Spinal cord (tissue), 9 donors: ENCODE measurements at regions not wholly inside any gene's neighbourhood (a gene's known extent, or its start where the extent isn't known, plus 50 kb on each side); places are given as distances from the start of the nearest gene placed in this dataset.
A peak's percentile ranks its signal among the peaks of the same experiment; 100 is the strongest.

Experiments
- DNase-seq, 6 donors: peaks; one replicate each; pipeline versions ENCODE4 v3.0.0 to v3.0.0-alpha.2; 2013 to 2015; ENCODE audit warnings: low spot score in 6 of 6, low read depth in 4 of 6
- H3K27ac ChIP-seq: one replicate; pipeline ENCODE4 v1.5.1; 2013; ENCODE audit warnings: low read depth, low read length, control low read depth
- H3K27me3 ChIP-seq: one replicate; pipeline ENCODE4 v1.6.1; 2013; ENCODE audit warnings: low read length; ENCODE audit not compliant: control insufficient read depth, insufficient read depth
- H3K36me3 ChIP-seq: one replicate; pipeline ENCODE4 v1.6.1; 2013; ENCODE audit warnings: low read length; ENCODE audit not compliant: control insufficient read depth, insufficient read depth
- H3K4me1 ChIP-seq: one replicate; pipeline ENCODE4 v1.6.1; 2013; ENCODE audit warnings: low read length; ENCODE audit not compliant: control insufficient read depth, insufficient read depth
- H3K4me3 ChIP-seq: one replicate; pipeline ENCODE4 v1.5.1; 2013; ENCODE audit warnings: low read depth, low read length, control low read depth
- H3K9me3 ChIP-seq: one replicate; pipeline ENCODE4 v1.6.1; 2013; ENCODE audit warnings: low read length; ENCODE audit not compliant: control insufficient read depth, insufficient read depth
- WGBS: methylation state at CpG from one replicate; pipeline ENCODE4 v1.1.5; 2013; ENCODE audit warnings: missing lambda C conversion rate; ENCODE audit not compliant: insufficient coverage; 5-methylcytosine and 5-hydroxymethylcytosine counted together
- donor health status: healthy.

GRCh38 chr12:54126696-54127537, 61.9 kb downstream of the SMUG1 start:
- WGBS, result 3% methylated on average over 26 of the region's 31 CpGs
- peaks cover 38% of the 10 kb centered on the region for H3K4me1 ChIP-seq
- DNase-seq, result peak in 2 of 6 donors; percentile 85 to 87
- peak overlapping the region; percentile 96 for H3K4me3 ChIP-seq
- H3K27me3 ChIP-seq, result peaks cover 13% of the 10 kb centered on the region
- peaks cover 11% of the 10 kb centered on the region for H3K36me3 ChIP-seq
- H3K27ac ChIP-seq, result peak overlapping the region; percentile 94
- no peaks in the 10 kb centered on the region for H3K9me3 ChIP-seq

- Histone ChIP-seq H3K9me3 (no peaks in the 10 kb centered on the region), H3K36me3 (peaks cover 14% of the 10 kb centered on the region), H3K27ac (peak overlapping the region; percentile 94), H3K27me3 (peaks cover 13% of the 10 kb centered on the region), H3K4me3 (peak overlapping the region; percentile 96), H3K4me1 (peaks cover 45% of the 10 kb centered on the region)
- DNase-seq, result no peak
- WGBS, result 31% methylated on average over 17 of the region's 19 CpGs
Measured at GRCh38 chr12:54127538-54128259, 61.1 kb downstream of the SMUG1 start.

GRCh38 chr12:54128416-54128815, 60.4 kb downstream of the SMUG1 start:
- H3K4me1 ChIP-seq, result peaks cover 52% of the 10 kb centered on the region
- peak overlapping the region; percentile 19 for H3K27ac ChIP-seq
- DNase-seq, result peak in 2 of 6 donors; percentile 53 to 89
- WGBS, result 34% methylated on average over 2 of the region's 3 CpGs
- no peaks in the 10 kb centered on the region for H3K9me3 ChIP-seq
- H3K4me3 ChIP-seq, result peak overlapping the region; percentile 24
- peaks cover 13% of the 10 kb centered on the region for H3K27me3 ChIP-seq
- peaks cover 14% of the 10 kb centered on the region for H3K36me3 ChIP-seq

- peak overlapping the region; percentile 24 for H3K4me3 ChIP-seq
- peaks cover 60% of the 10 kb centered on the region for H3K4me1 ChIP-seq
- DNase-seq, result peak in 1 of 6 donors; percentile 56
- H3K27ac ChIP-seq, result peak overlapping the region; percentile 19
- H3K27me3 ChIP-seq, result peaks cover 13% of the 10 kb centered on the region
- WGBS, result 45% methylated on average over 19 of the region's 20 CpGs
- H3K9me3 ChIP-seq, result no peaks in the 10 kb centered on the region
- H3K36me3 ChIP-seq, result peaks cover 14% of the 10 kb centered on the region
Measured at GRCh38 chr12:54129028-54129903, 59.5 kb downstream of the SMUG1 start.
